ENCODE measurements at regions not wholly inside any gene's neighbourhood (a gene's known extent, or its start where the extent isn't known, plus 50 kb on each side); places are given as distances from the start of the nearest gene placed in this dataset.
"Not testable (repeated sequence)": the region's sequence is repeated elsewhere in the genome, so short reads cannot be mapped to it uniquely, and the experiment has no call there.

DNA sequence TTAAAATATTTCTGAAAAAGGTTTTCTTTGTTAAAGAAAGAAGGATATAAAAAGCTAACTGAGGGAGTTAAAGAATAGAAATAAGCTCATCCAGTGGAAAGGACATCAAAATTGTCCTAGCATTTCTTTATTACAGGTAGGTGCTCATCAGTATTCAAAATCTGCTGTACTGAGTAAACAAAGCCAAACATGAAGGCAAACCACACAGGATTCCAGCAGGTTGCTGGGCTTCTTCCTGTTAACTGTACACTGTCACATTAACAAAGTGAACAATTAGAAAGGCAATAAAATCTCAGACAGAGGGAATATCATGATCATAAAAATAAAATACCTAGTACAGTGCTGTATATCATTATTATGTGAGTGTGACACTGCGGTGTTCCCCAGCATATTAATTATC lies 1541.0 kb downstream of the SLITRK5 start:
- no peak overlapping the region for H3K9ac ChIP-seq (ENCODE audit: insufficient read length)
- no peaks in the 10 kb centered on the region for H3K9me3 ChIP-seq (ENCODE audit: low read depth, low read length)
- DNase-seq (ENCODE audit: low read depth, low spot score) = no peak
- no peaks in the 10 kb centered on the region for H3K36me3 ChIP-seq (ENCODE audit: insufficient read depth, low read length)
- no peak overlapping the region for H3K4me3 ChIP-seq
- no peak overlapping the region for H3K27ac ChIP-seq
- TF ChIP-seq FOXP2 (optimal IDR thresholded peaks at IDR 0.05; ENCODE audit: control extremely low read depth, extremely low read length, insufficient read depth) (no peak), EZH2 (IDR thresholded peaks at IDR 0.05) (no peak), POLR2AphosphoS5 (IDR thresholded peaks at IDR 0.05; ENCODE audit: borderline replicate concordance, low read depth, low read length) (no peak)

DNA sequence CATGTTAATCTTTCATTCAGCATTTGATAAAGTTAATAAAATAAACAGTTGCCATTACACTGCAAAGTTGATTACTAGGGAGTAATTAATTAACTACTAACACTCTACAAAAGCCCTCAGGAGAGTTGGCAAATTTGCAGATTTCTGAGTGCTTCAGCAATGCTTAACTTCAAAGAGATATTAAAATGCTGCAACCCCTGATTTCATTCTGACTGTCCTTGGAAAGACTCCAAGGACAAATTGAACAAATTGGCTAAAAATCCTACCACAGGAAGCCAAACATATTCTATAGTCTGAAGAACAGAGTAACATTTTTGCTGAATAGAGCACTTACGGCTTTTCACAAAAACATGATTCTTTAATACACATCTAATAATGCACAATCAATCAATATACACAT lies 1543.0 kb downstream of the SLITRK5 start:
- DNase-seq (ENCODE audit: low read depth, low spot score) = peak; percentile 34
- Histone ChIP-seq H3K36me3 (ENCODE audit: insufficient read depth, low read length) (no peaks in the 10 kb centered on the region), H3K4me3 (peak overlapping the region; percentile 21; the same call in 1 of the 2 replicates), H3K27ac (peak overlapping the region; percentile 47; the same call in 1 of the 2 replicates), H3K9ac (ENCODE audit: insufficient read length) (no peak overlapping the region), H3K9me3 (ENCODE audit: low read depth, low read length) (no peaks in the 10 kb centered on the region)
- TF ChIP-seq POLR2AphosphoS5 (IDR thresholded peaks at IDR 0.05; ENCODE audit: borderline replicate concordance, low read depth, low read length) = peak; percentile 39; the same call in 1 of the 2 replicates
- no peak for TF ChIP-seq EZH2 (IDR thresholded peaks at IDR 0.05)

DNA sequence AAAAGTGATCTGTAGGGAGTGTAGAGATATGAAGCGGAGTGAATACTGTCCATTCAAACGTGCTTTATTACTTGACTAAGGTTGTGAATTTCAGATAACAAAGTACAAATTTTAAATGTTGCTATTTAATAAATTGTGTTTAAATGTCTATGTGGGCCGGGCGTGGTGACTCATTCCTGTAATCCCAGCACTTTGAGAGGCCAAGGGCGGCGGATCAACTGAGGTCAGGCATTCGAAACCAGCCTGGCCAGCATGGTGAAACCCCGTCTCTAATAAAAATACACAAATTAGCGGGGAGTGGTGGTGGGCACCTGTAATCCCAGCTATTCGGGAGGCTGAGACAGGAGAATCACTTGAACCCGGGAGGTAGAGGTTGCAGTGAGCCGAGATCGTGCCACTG lies 1544.1 kb downstream of the SLITRK5 start:
- not testable (repeated sequence) for H3K27ac ChIP-seq; H3K4me3 ChIP-seq; H3K9ac ChIP-seq (ENCODE audit: insufficient read length); H3K9me3 ChIP-seq (ENCODE audit: low read depth, low read length); H3K36me3 ChIP-seq (ENCODE audit: insufficient read depth, low read length); DNase-seq (ENCODE audit: low read depth, low spot score)

DNA sequence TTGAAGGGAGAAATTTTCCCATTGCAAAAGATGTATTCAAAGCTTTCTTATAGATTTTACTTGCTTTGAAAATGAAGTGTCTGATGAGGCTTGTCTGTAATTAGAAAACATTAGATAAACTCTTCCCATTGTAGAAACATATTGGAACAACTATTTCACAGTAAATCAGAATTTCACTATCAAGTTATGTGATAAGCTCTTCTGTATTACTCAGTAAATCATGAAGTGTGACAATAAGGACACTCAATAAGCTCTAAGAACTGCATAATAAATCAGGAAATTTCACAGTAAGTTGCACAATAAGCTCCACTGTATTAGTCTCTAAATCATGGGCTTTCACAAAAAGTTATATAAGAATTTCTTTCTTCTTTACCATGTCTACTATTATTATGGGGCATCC lies 1546.6 kb downstream of the SLITRK5 start:
- no peak for TF ChIP-seq EZH2 (IDR thresholded peaks at IDR 0.05)
- no peaks in the 10 kb centered on the region for H3K9me3 ChIP-seq (ENCODE audit: low read depth, low read length)
- H3K27ac ChIP-seq = no peak overlapping the region
- no peaks in the 10 kb centered on the region for H3K36me3 ChIP-seq (ENCODE audit: insufficient read depth, low read length)
- DNase-seq (ENCODE audit: low read depth, low spot score) = no peak
- H3K4me3 ChIP-seq = no peak overlapping the region
- H3K9ac ChIP-seq (ENCODE audit: insufficient read length) = no peak overlapping the region

DNA sequence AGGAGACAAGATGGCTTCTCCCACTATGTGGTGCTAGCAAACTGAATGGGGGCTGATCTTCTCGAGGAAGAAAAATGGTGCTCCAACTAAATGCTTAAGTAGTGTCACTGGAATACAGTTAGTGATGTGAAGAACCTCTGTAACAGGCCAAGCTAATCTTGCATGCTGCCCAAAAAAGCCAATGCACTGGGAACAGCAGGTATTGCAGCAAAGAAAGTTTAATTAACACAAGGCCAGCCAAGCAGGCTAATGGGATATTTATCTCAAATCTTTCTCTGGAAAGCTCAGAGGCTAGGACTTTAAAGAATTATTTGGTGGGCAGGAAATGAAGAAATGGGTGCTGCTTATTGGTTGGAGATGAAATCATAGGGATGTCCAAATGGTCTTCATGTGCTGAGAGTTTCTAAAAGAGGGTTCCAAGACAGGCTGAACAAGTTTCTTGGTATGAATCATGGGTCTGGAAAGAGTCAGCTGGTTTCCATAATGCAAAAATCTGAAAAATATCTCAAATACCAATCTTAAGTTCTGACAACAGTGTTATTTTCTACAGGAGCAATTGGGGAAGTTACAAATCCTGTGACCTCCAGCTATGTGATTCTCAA lies 1550.5 kb downstream of the SLITRK5 start:
- no peak overlapping the region for H3K27ac ChIP-seq
- H3K36me3 ChIP-seq (ENCODE audit: insufficient read depth, low read length) = no peaks in the 10 kb centered on the region
- no peak overlapping the region for H3K9ac ChIP-seq (ENCODE audit: insufficient read length)
- H3K4me3 ChIP-seq = no peak overlapping the region
- no peak for DNase-seq (ENCODE audit: low read depth, low spot score)
- H3K9me3 ChIP-seq (ENCODE audit: low read depth, low read length) = no peaks in the 10 kb centered on the region
- TF ChIP-seq EZH2 (IDR thresholded peaks at IDR 0.05) (no peak), FOXP2 (optimal IDR thresholded peaks at IDR 0.05; ENCODE audit: control extremely low read depth, extremely low read length, insufficient read depth) (no peak), POLR2AphosphoS5 (IDR thresholded peaks at IDR 0.05; ENCODE audit: borderline replicate concordance, low read depth, low read length) (no peak)

DNA sequence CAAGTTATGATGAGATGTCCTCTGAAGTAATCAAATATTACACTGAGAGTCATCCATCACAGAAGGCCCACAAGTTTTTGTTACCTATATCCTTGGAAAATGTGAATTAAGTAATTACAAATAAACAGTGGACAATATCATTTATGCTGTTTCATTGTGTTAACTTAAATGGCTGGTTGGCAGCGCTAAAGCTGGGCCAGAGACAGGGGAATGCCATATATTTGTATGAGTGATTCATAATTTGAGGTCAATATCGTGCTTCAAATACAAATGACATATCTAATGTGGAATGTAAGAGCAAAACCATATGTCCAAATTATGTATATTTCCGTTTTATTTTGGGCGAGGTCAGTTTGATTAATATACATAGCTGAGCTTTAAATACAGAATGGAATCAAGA lies 1556.2 kb downstream of the SLITRK5 start:
- H3K9me3 ChIP-seq (ENCODE audit: low read depth, low read length) = no peaks in the 10 kb centered on the region
- no peak overlapping the region for H3K27ac ChIP-seq
- H3K4me3 ChIP-seq = no peak overlapping the region
- no peaks in the 10 kb centered on the region for H3K36me3 ChIP-seq (ENCODE audit: insufficient read depth, low read length)
- no peak overlapping the region for H3K9ac ChIP-seq (ENCODE audit: insufficient read length)
- no peak for DNase-seq (ENCODE audit: low read depth, low spot score)
- TF ChIP-seq EZH2 (IDR thresholded peaks at IDR 0.05) (no peak), POLR2AphosphoS5 (IDR thresholded peaks at IDR 0.05; ENCODE audit: borderline replicate concordance, low read depth, low read length) (no peak), FOXP2 (optimal IDR thresholded peaks at IDR 0.05; ENCODE audit: control extremely low read depth, extremely low read length, insufficient read depth) (no peak)

DNA sequence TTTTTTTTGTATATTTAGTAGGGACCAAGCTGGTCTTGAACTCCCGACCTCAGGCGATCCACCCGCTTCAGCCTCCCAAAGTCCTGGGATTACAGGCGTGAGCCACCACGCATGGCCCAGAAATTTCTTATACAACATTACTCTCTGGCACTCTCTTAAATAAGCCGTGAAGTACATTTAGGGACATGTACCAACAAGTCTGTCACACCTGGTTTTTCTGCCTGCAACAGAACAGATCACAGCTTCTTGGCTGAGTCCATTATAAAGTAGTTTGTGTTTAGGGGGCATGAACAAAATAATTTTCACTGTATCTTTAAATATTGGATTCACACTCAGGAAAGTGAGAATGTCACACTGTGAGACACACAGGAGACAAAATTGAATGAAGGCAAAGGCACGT lies 1567.3 kb downstream of the SLITRK5 start:
- no peak for TF ChIP-seq FOXP2 (optimal IDR thresholded peaks at IDR 0.05; ENCODE audit: control extremely low read depth, extremely low read length, insufficient read depth)
- no peak overlapping the region for H3K4me3 ChIP-seq
- no peak overlapping the region for H3K27ac ChIP-seq
- H3K9me3 ChIP-seq (ENCODE audit: low read depth, low read length) = no peaks in the 10 kb centered on the region
- H3K36me3 ChIP-seq (ENCODE audit: insufficient read depth, low read length) = no peaks in the 10 kb centered on the region
- H3K9ac ChIP-seq (ENCODE audit: insufficient read length) = no peak overlapping the region
- DNase-seq (ENCODE audit: low read depth, low spot score) = no peak

DNA sequence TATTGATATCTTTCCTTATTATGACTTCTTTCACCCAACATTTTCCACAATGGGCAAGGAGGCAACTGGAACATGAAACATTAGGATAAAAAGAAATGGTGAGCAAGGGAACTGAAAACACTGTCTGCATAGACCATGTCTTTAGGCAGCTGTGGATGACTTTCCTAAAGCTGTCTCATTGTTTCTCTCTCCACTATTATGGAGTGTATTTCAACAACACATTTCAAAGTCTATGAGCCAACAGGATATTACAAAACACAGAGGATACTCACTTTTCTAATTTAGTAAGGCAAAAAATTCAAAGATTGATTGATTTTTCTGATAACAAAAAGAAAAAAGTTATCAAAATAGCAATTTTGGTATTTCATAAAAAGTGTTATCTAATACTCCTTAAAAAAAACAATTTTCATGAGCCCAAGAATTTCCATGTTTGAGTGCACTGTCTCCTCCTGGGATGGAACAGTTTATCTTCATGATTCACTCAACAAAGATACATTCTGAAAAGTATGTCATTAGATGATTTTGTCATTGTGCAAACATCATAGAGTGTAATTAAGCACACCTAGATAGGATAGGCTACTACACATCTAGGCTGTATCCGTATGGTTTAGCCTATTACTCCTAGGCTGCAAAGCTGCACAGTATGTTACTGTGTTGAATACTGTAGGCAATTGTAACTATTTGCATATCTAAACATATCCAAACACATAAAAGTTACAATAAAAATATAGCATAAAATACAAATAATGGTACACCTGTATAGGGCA lies 1568.4 kb downstream of the SLITRK5 start:
- Histone ChIP-seq H3K27ac (no peak overlapping the region), H3K4me3 (no peak overlapping the region), H3K9me3 (ENCODE audit: low read depth, low read length) (no peaks in the 10 kb centered on the region), H3K36me3 (ENCODE audit: insufficient read depth, low read length) (no peaks in the 10 kb centered on the region), H3K9ac (ENCODE audit: insufficient read length) (no peak overlapping the region)
- no peak for TF ChIP-seq POLR2AphosphoS5 (IDR thresholded peaks at IDR 0.05; ENCODE audit: borderline replicate concordance, low read depth, low read length)
- no peak for TF ChIP-seq FOXP2 (optimal IDR thresholded peaks at IDR 0.05; ENCODE audit: control extremely low read depth, extremely low read length, insufficient read depth)
- no peak for TF ChIP-seq EZH2 (IDR thresholded peaks at IDR 0.05)
- DNase-seq (ENCODE audit: low read depth, low spot score) = no peak

DNA sequence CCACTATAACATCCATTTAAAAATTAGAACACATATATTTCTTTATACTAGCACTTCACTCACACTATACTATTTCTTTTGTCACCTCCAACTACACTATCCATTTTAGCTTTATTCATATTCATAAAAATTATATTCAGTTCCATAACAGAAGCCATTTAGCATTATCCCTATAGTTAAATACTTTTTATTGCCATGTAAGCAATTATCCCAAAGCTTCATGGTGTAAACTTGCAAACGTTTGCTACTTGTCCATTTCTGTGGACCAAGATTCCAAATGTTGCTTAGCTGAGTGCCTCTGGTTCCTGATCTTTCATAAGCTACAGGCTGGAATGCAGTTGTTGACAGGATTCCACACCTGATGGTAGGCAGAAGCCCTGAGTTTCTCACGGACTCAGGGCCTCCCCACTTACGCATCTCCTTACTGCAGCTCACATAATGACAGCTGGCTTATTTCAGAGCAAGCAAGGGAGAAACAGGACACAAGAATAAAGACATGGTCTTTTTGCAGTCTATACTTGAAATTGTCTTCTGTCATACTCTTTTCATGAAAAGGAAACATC lies 1584.8 kb downstream of the SLITRK5 start:
- no peak overlapping the region for H3K9ac ChIP-seq (ENCODE audit: insufficient read length)
- no peaks in the 10 kb centered on the region for H3K36me3 ChIP-seq (ENCODE audit: insufficient read depth, low read length)
- no peak for DNase-seq (ENCODE audit: low read depth, low spot score)
- H3K4me3 ChIP-seq = no peak overlapping the region
- no peak overlapping the region for H3K27ac ChIP-seq
- H3K9me3 ChIP-seq (ENCODE audit: low read depth, low read length) = no peaks in the 10 kb centered on the region
- no peak for TF ChIP-seq FOXP2 (optimal IDR thresholded peaks at IDR 0.05; ENCODE audit: control extremely low read depth, extremely low read length, insufficient read depth)
- TF ChIP-seq POLR2AphosphoS5 (IDR thresholded peaks at IDR 0.05; ENCODE audit: borderline replicate concordance, low read depth, low read length) = no peak
- TF ChIP-seq EZH2 (IDR thresholded peaks at IDR 0.05) = no peak
